H9 (cell line): ENCODE measurements at regions not wholly inside any gene's neighbourhood (a gene's known extent, or its start where the extent isn't known, plus 50 kb on each side); places are given as distances from the start of the nearest gene placed in this dataset.

ENCODE experiments used
- DNase-seq: peaks from one replicate; pipeline ENCODE4 v3.0.0-alpha.2; 2017
- H2AFZ ChIP-seq: one replicate; pipeline ENCODE4 v1.6.1; 2013; ENCODE audit warnings: mild to moderate bottlenecking, low read length, control low read depth, moderate library complexity
- H2AK5ac ChIP-seq: 2 replicates; pipeline ENCODE4 v1.6.1; 2013; ENCODE audit warnings: low read length, control low read depth, mixed read lengths; ENCODE audit not compliant: insufficient read length
- H2BK120ac ChIP-seq: one replicate; pipeline ENCODE4 v1.6.1; 2013; ENCODE audit warnings: low read depth, mild to moderate bottlenecking, low read length, control low read depth, inconsistent platforms; ENCODE audit not compliant: poor library complexity, severe bottlenecking
- H2BK12ac ChIP-seq: 2 replicates; pipeline ENCODE4 v1.6.1; 2013; ENCODE audit warnings: low read length, control low read depth, mixed read lengths, low read depth; ENCODE audit not compliant: insufficient read length
- H2BK15ac ChIP-seq: 2 replicates; pipeline ENCODE4 v1.6.1; 2013; ENCODE audit warnings: low read depth, low read length, control low read depth
- H2BK20ac ChIP-seq: one replicate; pipeline ENCODE4 v1.6.1; 2013; ENCODE audit warnings: low read depth, mild to moderate bottlenecking, low read length, control low read depth, inconsistent platforms; ENCODE audit not compliant: poor library complexity, severe bottlenecking
- H2BK5ac ChIP-seq: 2 replicates; pipeline ENCODE4 v1.6.1; 2013; ENCODE audit warnings: low read length, control low read depth, mixed read lengths; ENCODE audit not compliant: insufficient read length
- H3K14ac ChIP-seq: 2 replicates; pipeline ENCODE4 v1.6.1; 2013; ENCODE audit warnings: low read length, control low read depth; ENCODE audit not compliant: insufficient read depth
- H3K18ac ChIP-seq: 2 replicates; pipeline ENCODE4 v1.6.1; 2013; ENCODE audit warnings: low read depth, mild to moderate bottlenecking, mixed read lengths, low read length, control low read depth; ENCODE audit not compliant: insufficient read length
- H3K23ac ChIP-seq: 2 replicates; pipeline ENCODE4 v1.6.1; 2013; ENCODE audit warnings: low read length, control low read depth, mixed read lengths, low read depth; ENCODE audit not compliant: insufficient read length
- H3K23me2 ChIP-seq: 2 replicates; pipeline ENCODE4 v1.6.1; 2013; ENCODE audit warnings: low read depth, mild to moderate bottlenecking, mixed read lengths, low read length, control low read depth; ENCODE audit not compliant: insufficient read length, poor library complexity, severe bottlenecking
- H3K27ac ChIP-seq: 2 replicates; pipeline ENCODE4 v1.5.1; 2013; ENCODE audit warnings: low read length, control low read depth, mixed read lengths, low read depth; ENCODE audit not compliant: insufficient read length
- H3K27me3 ChIP-seq: 2 replicates; pipeline ENCODE4 v1.6.1; 2013; ENCODE audit warnings: low read length, control low read depth, inconsistent platforms; ENCODE audit not compliant: insufficient read depth
- H3K4ac ChIP-seq: 2 replicates; pipeline ENCODE4 v1.6.1; 2013; ENCODE audit warnings: low read depth, mild to moderate bottlenecking, control low read depth, inconsistent platforms, low read length, moderate library complexity
- H3K4me1 ChIP-seq: 2 replicates; pipeline ENCODE4 v1.6.1; 2013; ENCODE audit warnings: low read length, control low read depth, inconsistent platforms; ENCODE audit not compliant: insufficient read depth
- H3K4me2 ChIP-seq: 2 replicates; pipeline ENCODE4 v1.6.1; 2013; ENCODE audit warnings: low read length, control low read depth, mixed read lengths; ENCODE audit not compliant: insufficient read length, insufficient read depth
- H3K56ac ChIP-seq: 2 replicates; pipeline ENCODE4 v1.6.1; 2013; ENCODE audit warnings: low read depth, mild to moderate bottlenecking, mixed read lengths, low read length, control low read depth; ENCODE audit not compliant: insufficient read length
- H3K79me1 ChIP-seq: 2 replicates; pipeline ENCODE4 v1.6.1; 2013; ENCODE audit warnings: low read depth, mild to moderate bottlenecking, moderate library complexity, low read length, control low read depth, inconsistent platforms; ENCODE audit not compliant: insufficient read depth, poor library complexity, severe bottlenecking
- H3K79me2 ChIP-seq: 2 replicates; pipeline ENCODE4 v1.6.1; 2013; ENCODE audit warnings: low read length, control low read depth, inconsistent platforms; ENCODE audit not compliant: insufficient read depth
- H3K9ac ChIP-seq: 2 replicates; pipeline ENCODE4 v1.6.1; 2013; ENCODE audit warnings: low read length, control low read depth, mixed read lengths; ENCODE audit not compliant: insufficient read length; ENCODE audit errors: extremely low read depth
- H3K9me3 ChIP-seq: one replicate; pipeline ENCODE4 v1.6.1; 2013; ENCODE audit warnings: low read depth, low read length, inconsistent platforms; ENCODE audit not compliant: control insufficient read depth
- H3T11ph ChIP-seq: one replicate; pipeline ENCODE4 v1.6.1; 2013; ENCODE audit warnings: mild to moderate bottlenecking, low read length, control low read depth, inconsistent platforms
- H4K20me1 ChIP-seq: one replicate; pipeline ENCODE4 v1.6.1; 2013; ENCODE audit not compliant: control insufficient read depth, insufficient read length, insufficient read depth
- H4K5ac ChIP-seq: 2 replicates; pipeline ENCODE4 v1.6.1; 2013; ENCODE audit warnings: low read depth, mild to moderate bottlenecking, mixed read lengths, low read length, control low read depth; ENCODE audit not compliant: insufficient read length
- H4K8ac ChIP-seq: replicated peaks from 2 replicates; pipeline ENCODE4 v1.6.1; 2013; ENCODE audit warnings: low read length, control low read depth, mixed read lengths, low read depth; ENCODE audit not compliant: insufficient read length
- H4K91ac ChIP-seq: 2 replicates; pipeline ENCODE4 v1.6.1; 2013; ENCODE audit warnings: low read depth, mild to moderate bottlenecking, moderate library complexity, mixed read lengths, low read length, control low read depth; ENCODE audit not compliant: insufficient read length
- H3K27ac Mint-ChIP-seq, 3 experiments: 2 replicates in 2 of 3; 3 replicates in 1 of 3; pipeline ENCODE4 v1.8.0; 2020 to 2021; ENCODE audit warnings: mixed read lengths in 3 of 3, mild to moderate bottlenecking in 1 of 3, moderate library complexity in 1 of 3
- H3K27me3 Mint-ChIP-seq: 2 replicates; pipeline ENCODE4 v1.8.0; 2021; ENCODE audit warnings: low read depth, mild to moderate bottlenecking, moderate library complexity, mixed read lengths
- H3K36me3 Mint-ChIP-seq, 3 experiments: 2 replicates in 2 of 3; 3 replicates in 1 of 3; pipeline ENCODE4 v1.8.0; 2020 to 2021; ENCODE audit warnings: low read depth in 3 of 3, mixed read lengths in 3 of 3; ENCODE audit not compliant: insufficient read depth in 1 of 3
- H3K4me1 Mint-ChIP-seq, 2 experiments: 2 replicates each; pipeline ENCODE4 v1.8.0; 2020; ENCODE audit warnings: mixed read lengths in 2 of 2
- H3K4me3 Mint-ChIP-seq, 2 experiments: 2 replicates in 1 of 2; 3 replicates in 1 of 2; pipeline ENCODE4 v1.8.0; 2020 to 2021; ENCODE audit warnings: mild to moderate bottlenecking in 2 of 2, mixed read lengths in 2 of 2, moderate library complexity in 1 of 2
- H3K9me3 Mint-ChIP-seq, 2 experiments: 2 replicates in 1 of 2; 3 replicates in 1 of 2; pipeline ENCODE4 v1.8.0; 2020; ENCODE audit warnings: mild to moderate bottlenecking in 2 of 2, mixed read lengths in 2 of 2, moderate library complexity in 1 of 2
- CTCF ChIP-seq: fragments of 200-600 bp; sonication (generic); conservative IDR thresholded peaks from 3 replicates; pipeline ENCODE4 v1.8.0; 2021; ENCODE audit warnings: antibody characterized with exemption, mild to moderate bottlenecking
- WGBS: extraction: QIAGEN DNeasy Blood & Tissue Kit; methylation state at CpG from one replicate; pipeline ENCODE4 v1.1.7; 2013; ENCODE audit warnings: missing lambda C conversion rate, low lambda C conversion rate, mixed read lengths; ENCODE audit not compliant: insufficient read length; ENCODE audit errors: extremely low coverage; 5-methylcytosine and 5-hydroxymethylcytosine counted together

- H2AFZ ChIP-seq: no peak overlapping the region
- H3K56ac ChIP-seq: no peak overlapping the region
- no peaks in the 10 kb centered on the region for H4K20me1 ChIP-seq
- WGBS: no CpG with 5 or more reads among the region's 3 CpGs
- Mint-ChIP-seq H3K27ac (no peak overlapping the region), H3K4me1 (peaks cover 4 to 5% of the 10 kb centered on the region in 2 experiments), H3K9me3 (peaks cover 0 to 2% of the 10 kb centered on the region in 2 experiments; a peak in 2 of 5 replicates), H3K4me3 (no peak overlapping the region), H3K36me3 (no peaks in the 10 kb centered on the region), H3K27me3 (no peaks in the 10 kb centered on the region)
- H4K8ac ChIP-seq: no peak overlapping the region
- H3K27ac ChIP-seq: no peak overlapping the region
- no peak for DNase-seq
- no peaks in the 10 kb centered on the region for H3K79me2 ChIP-seq
- no peak overlapping the region for H2BK5ac ChIP-seq
- no peak overlapping the region for H2AK5ac ChIP-seq
- no peak overlapping the region for H2BK12ac ChIP-seq
- H2BK20ac ChIP-seq: no peak overlapping the region
- H3K4me2 ChIP-seq: no peak overlapping the region
- no peak overlapping the region for H2BK15ac ChIP-seq
- H3K4ac ChIP-seq: no peak overlapping the region
- no peaks in the 10 kb centered on the region for H3K79me1 ChIP-seq
- H3K4me1 ChIP-seq: no peaks in the 10 kb centered on the region
- no peaks in the 10 kb centered on the region for H3K27me3 ChIP-seq
- H3K9me3 ChIP-seq: no peaks in the 10 kb centered on the region
- no peak overlapping the region for H2BK120ac ChIP-seq
- H4K5ac ChIP-seq: no peak overlapping the region
- H3K14ac ChIP-seq: no peak overlapping the region
- H3K18ac ChIP-seq: no peak overlapping the region
- no peaks in the 10 kb centered on the region for H3K23me2 ChIP-seq
- H3K9ac ChIP-seq: no peak overlapping the region
- H3T11ph ChIP-seq: no peak overlapping the region
- TF ChIP-seq CTCF: no peak
- no peak overlapping the region for H4K91ac ChIP-seq
- no peak overlapping the region for H3K23ac ChIP-seq
Observed at GRCh38 chr16:76984196-76984595, 206.8 kb upstream of the MON1B start.
